Mucosa of descending colon (tissue), 3 donors: ENCODE measurements at regions not wholly inside any gene's neighbourhood (a gene's known extent, or its start where the extent isn't known, plus 50 kb on each side); places are given as distances from the start of the nearest gene placed in this dataset.

Experiments used
- ATAC-seq: fragments of 200-7000 bp; cut with Tn5 transposase; one replicate; pipeline ENCODE4 v1.9.1; 2020; ENCODE audit warnings: mild to moderate bottlenecking, moderate library complexity
- DNase-seq, 3 donors: peaks; one replicate each; pipeline ENCODE4 v3.0.0-alpha.2; 2020
- H3K36me3 ChIP-seq: fragments of 200-600 bp; one replicate; pipeline ENCODE4 v1.8.0; 2021; ENCODE audit warnings: low read depth, mild to moderate bottlenecking
- H3K4me1 ChIP-seq: fragments of 200-600 bp; one replicate; pipeline ENCODE4 v1.8.0; 2021; ENCODE audit warnings: low read depth, mild to moderate bottlenecking
- H3K4me3 ChIP-seq: fragments of 200-600 bp; one replicate; pipeline ENCODE4 v1.8.0; 2021; ENCODE audit warnings: mild to moderate bottlenecking
- H3K9me3 ChIP-seq: fragments of 200-600 bp; one replicate; pipeline ENCODE4 v1.8.0; 2021; ENCODE audit warnings: mild to moderate bottlenecking
- intact Hi-C, 2 donors: fragments of 100-400 bp; cut with DNase I in 1 of 2; cut with micrococcal nuclease in 1 of 2; formaldehyde crosslinking; loops; one replicate each; pipeline versions ENCODE4 v1.11.0 to v1.11.1; 2022; cut with DNase I, micrococcal nuclease
- TF ChIP-seq, protein P1 (sequence below): fragments of 200-600 bp; IDR thresholded peaks from one replicate; pipeline ENCODE4 v1.8.0; 2022; ENCODE audit warnings: antibody characterized with exemption, mild to moderate bottlenecking
- donor health status: DM: no; HTN: no; CAD: no; lungs with moderate emphysema.
- donor health status: DM: no; HTN: no; CAD: no.
- donor health status: DM: no; HTN: yes; CAD: no.

DNA sequence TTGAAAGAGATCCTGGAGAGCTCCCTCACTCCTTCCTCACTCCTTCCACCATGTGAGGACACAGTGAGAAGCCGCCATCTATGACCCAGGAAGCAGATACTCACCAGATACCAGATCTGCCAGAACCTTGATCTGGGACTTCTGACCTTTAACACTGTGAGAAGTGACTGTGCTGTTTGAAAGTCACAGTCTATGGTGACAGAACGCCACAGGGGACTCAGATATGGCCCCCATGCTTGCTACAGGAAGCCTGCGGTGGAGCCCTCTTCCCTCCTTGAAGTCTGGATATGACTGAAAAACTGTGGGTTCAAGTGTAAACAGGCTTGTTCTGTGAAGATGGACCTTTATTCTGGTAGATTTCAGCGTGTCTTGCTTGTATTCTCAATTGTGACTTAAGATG lies 297.8 kb downstream of the KLF6 start:
- intact Hi-C loops, result no loop called here
- Histone ChIP-seq H3K9me3 (no peaks in the 10 kb centered on the region), H3K4me1 (no peaks in the 10 kb centered on the region), H3K4me3 (no peak overlapping the region), H3K36me3 (no peaks in the 10 kb centered on the region)
- TF ChIP-seq, protein P1, sequence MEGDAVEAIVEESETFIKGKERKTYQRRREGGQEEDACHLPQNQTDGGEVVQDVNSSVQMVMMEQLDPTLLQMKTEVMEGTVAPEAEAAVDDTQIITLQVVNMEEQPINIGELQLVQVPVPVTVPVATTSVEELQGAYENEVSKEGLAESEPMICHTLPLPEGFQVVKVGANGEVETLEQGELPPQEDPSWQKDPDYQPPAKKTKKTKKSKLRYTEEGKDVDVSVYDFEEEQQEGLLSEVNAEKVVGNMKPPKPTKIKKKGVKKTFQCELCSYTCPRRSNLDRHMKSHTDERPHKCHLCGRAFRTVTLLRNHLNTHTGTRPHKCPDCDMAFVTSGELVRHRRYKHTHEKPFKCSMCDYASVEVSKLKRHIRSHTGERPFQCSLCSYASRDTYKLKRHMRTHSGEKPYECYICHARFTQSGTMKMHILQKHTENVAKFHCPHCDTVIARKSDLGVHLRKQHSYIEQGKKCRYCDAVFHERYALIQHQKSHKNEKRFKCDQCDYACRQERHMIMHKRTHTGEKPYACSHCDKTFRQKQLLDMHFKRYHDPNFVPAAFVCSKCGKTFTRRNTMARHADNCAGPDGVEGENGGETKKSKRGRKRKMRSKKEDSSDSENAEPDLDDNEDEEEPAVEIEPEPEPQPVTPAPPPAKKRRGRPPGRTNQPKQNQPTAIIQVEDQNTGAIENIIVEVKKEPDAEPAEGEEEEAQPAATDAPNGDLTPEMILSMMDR, result no peak
- DNase-seq, result no peak
- no peak for ATAC-seq

DNA sequence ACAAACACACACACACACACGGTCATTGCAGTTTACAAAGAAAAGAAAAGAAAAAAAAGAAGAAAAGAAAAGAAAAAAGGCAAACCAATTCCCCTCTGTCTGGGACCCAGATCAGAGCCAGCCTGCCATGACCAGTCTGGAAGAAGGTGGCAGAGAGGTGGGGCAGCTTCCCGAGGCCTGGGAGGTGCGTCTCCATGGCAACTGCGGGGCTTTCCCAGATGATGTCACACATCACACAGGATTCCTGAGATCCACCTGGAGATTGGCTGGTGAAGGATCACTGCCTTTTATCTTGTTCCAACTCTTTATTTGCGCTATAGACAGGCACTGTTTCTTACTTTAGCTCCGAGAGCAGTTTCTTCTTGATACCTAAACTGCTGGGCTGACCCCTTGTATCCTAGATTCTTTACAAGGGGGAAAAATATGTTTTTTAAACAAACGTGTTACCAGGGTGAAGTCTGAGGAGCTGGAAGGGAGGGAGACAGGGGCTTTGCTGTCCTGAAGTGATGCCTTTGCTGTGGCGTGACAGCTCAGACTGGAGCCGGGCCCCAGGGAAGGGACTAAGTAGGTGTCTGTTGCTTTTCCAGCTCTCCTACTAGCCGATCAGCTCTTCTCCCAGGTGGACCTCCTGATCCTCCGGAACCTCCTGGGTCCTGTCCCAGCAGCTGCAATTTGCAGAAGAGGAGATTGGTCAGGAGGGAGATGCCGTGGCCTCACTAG lies 298.5 kb downstream of the KLF6 start:
- TF ChIP-seq, protein P1, result no peak
- Histone ChIP-seq H3K4me1 (no peaks in the 10 kb centered on the region), H3K9me3 (no peaks in the 10 kb centered on the region), H3K36me3 (no peaks in the 10 kb centered on the region), H3K4me3 (no peak overlapping the region)
- peak; percentile 90 to 94 (median 90) for DNase-seq
- peak; percentile 92 for ATAC-seq
- intact Hi-C loops, result no loop called here

DNA sequence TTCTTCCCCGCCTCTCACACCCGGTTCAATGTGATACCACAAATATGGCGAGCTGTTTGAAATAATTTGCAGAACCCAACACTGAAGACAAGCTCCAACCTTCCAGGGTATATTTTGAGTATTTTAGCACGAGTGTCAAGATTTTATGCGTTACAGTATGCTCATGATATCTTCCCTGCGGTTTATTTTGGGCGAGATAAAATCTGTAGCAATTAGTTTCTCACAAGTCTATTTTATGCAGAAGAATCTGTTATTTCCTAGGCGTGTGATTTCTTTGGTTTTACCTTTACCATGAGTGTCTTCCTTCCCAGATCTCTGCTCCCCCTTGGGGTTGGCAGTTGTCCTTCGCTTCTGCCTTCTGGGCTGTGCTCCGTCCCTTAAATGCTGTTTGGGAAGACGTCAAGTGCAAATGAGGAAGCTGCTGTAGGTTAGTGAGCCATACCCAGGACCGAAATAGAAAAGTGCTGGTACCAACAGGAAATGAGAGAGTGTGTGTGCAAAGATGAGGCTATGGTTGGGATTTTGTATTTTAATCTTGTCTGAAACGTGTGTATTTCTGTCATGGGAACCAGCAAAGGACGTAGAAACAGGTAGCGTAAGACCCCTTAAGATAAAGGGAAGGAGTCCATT lies 299.8 kb downstream of the KLF6 start:
- TF ChIP-seq, protein P1, result no peak
- Histone ChIP-seq H3K9me3 (no peaks in the 10 kb centered on the region), H3K4me1 (no peaks in the 10 kb centered on the region), H3K4me3 (no peak overlapping the region), H3K36me3 (no peaks in the 10 kb centered on the region)
- no peak for DNase-seq
- intact Hi-C loops, result no loop called here
- no peak for ATAC-seq

DNA sequence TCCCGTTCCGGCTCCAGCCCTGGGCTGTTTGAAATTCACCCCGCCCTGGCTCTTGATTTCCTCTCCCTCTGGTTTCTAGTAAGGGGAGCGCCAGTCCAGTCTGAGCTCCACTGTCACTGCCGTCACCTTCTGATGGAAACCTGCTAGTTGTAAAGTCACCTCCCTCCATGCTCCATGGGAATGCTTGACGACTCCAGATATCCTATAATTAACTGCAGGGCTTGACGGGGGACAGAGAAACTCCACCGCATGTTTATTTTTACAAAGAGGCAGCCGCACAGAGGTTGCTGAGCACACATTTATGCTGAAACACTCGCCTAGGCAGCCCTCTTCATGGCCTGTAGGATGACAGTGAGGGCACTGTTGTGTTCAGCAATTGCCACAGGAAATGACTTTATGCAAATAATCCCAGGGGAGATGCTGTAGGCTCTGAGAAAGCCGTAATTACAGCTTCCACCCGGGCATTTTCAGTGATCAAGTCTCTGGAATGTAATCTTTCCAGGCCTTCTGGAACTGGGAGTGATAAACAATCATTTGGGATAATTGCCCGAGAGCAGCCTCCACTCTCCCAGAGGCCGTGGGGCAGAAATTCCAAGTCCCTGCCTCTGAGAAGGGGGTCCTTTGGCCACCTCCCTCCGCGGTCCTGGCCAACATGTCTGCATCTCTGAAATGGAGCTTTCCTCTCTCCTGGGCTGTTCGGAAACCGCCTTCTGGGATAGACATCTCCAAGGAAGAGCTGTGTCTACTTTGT lies 300.5 kb downstream of the KLF6 start:
- ATAC-seq (peak; percentile 20), DNase-seq (no peak)
- no peaks in the 10 kb centered on the region for H3K9me3 ChIP-seq
- intact Hi-C loops, result no loop called here
- no peaks in the 10 kb centered on the region for H3K36me3 ChIP-seq
- H3K4me3 ChIP-seq, result no peak overlapping the region
- H3K4me1 ChIP-seq, result no peaks in the 10 kb centered on the region
- TF ChIP-seq, protein P1, result no peak

DNA sequence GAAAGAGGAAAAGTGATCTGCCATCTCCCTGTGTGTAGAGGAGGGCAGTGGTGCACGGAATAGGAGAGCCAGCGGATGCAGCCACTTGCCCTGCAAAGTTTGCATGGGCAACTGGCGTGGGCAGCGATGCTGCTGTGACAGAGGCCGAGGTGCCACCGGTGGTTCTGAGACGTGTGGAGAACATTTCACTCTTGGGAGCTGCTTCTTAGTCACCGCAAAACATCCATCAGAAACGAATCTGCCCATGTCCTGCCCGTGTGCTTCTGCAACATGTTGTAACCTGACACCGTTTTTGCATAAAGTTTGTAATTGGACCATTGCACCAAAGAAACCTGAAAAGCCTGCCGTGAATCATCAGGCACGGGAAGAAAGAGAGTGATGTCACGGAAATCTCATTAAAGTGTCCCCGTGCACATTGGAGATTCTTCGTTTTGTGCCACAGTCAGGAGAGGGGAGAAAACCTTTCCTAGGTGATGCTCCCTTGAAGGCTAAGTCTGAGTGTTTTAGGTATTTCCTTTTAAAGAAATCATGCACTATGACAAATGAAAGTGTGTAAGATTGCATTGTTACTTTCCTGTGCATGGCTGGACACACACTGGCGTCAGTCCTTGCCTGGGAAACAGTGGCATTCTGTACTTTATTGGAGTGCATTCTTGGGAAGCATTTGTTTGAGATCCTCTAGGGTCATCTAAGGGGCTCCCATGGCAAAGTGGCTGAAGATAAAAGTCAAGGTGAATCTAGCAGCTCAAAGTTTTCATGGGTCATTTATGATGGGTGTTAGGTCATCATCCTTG lies 302.6 kb downstream of the KLF6 start:
- peak; percentile 79 for ATAC-seq
- peak in 2 of 3 donors; percentile 54 to 78 for DNase-seq
- intact Hi-C loops, result no loop called here
- TF ChIP-seq, protein P1, result no peak
- H3K4me3 ChIP-seq, result no peak overlapping the region
- H3K4me1 ChIP-seq, result no peaks in the 10 kb centered on the region
- no peaks in the 10 kb centered on the region for H3K9me3 ChIP-seq
- H3K36me3 ChIP-seq, result no peaks in the 10 kb centered on the region
